ENCODE measurements at regions not wholly inside any gene's neighbourhood (a gene's known extent, or its start where the extent isn't known, plus 50 kb on each side); places are given as distances from the start of the nearest gene placed in this dataset.

DNA sequence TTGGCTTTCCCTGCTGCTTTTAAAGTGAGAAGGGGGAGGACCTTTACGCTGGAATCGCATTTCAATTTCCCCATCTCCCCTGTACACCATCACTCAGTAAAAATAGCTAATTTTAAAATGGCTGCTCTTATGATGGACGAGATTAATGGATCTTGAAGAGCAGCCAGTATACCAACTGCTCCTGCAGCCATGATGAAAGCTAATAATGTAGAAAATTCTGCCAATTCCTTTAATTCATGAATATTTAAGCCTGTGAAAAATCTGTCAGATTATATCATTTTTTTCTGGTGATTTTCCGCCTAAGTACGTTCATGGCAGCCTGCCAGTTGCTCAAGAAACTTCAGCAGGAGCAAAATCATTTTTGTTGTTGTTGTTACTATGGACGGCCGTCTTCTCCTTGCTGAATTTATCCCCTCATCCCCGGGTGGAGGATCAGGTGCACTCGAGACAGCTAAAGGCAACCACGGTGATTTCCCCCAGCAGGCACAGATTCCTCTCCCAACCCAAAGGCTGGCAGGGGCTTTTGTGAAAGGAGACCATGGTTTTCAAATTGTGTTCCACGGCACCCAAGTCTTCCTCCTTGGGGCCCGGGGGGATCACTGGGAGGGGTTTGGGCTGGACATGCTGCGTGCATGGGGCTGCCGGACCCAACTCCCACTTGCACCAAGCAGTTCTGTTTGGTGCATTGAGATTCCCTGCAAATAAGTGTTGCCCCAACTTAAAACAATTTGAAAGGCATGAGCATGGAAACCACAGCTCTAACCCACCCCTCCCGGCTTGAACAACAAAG is 289.6 kb downstream of the UACA start:
- DNase-seq (ENCODE audit: low spot score), result no peak

DNA sequence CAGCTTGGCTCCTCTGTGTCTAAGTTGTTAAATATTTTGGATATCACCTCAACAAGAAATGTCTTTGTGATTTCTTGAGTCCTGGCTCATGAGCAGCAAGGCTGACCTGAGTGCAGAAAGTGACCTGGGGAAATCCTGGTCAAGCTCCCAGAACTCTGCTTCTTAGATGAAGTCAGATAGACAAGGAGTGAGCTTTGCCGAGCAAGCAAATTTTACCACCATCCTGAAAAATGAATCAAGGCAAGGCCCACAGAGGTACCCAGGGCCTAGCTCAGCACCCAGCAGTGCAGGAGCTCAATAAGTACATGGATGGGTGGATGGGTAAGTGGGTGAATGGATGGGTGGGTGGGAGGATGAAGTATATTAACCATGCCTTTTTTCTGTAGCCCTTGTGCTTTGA is 291.8 kb downstream of the UACA start:
- no peak for DNase-seq (ENCODE audit: low spot score)

DNA sequence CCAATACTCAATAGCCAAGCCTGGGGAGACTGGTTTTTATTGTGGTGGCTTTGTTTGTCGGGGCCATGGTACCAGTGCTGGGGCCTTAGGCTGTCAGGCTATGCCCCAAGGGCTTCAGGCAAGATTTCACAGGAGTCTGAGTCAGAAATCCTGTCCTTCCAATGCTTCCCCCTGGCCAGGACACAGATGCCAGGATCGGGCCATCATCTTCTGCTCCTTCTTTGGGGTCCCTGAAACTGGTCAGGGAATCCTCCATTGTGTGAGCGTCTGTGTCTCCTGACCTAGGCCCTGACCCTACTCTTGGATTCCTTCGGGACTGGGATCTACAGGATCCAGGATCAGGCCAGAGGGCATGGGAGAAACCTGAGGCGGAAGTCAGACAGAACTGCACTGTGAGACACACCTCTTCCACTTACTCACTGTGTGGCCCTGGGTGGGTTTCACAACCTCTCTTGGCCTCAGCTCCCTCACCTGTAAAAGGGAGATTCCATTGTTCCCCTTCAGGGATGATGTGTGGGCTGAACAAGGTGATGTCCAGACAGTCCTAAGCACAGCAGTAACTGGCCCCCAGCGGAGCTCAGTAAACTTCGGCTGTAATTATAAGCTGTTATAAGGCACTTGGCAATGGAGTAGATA is 292.7 kb downstream of the UACA start:
- no peak for DNase-seq (ENCODE audit: low spot score)

GRCh38 chr15:70469651-70470555 is 293.5 kb downstream of the UACA start:
- no peak for DNase-seq (ENCODE audit: low spot score)

DNA sequence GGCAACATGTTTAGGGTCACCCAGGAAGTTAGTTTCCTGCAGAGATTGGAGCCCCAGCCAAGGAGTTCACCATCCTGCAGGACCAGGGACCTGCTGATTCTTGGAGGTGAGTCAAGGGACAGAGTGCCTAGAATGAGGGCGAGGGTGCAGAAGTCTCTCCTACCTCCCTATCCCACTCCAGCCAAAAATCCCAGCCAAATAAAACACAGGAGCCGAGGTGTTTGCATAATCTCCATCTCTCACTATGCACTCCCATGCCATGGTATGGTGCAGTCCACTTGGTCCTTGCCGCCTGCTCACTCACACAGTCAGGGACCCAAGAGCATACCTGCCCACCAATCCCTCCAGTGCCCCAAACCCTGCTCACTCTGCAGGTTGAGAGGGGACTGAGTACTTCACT is 294.2 kb downstream of the UACA start:
- no peak for DNase-seq (ENCODE audit: low spot score)

DNA sequence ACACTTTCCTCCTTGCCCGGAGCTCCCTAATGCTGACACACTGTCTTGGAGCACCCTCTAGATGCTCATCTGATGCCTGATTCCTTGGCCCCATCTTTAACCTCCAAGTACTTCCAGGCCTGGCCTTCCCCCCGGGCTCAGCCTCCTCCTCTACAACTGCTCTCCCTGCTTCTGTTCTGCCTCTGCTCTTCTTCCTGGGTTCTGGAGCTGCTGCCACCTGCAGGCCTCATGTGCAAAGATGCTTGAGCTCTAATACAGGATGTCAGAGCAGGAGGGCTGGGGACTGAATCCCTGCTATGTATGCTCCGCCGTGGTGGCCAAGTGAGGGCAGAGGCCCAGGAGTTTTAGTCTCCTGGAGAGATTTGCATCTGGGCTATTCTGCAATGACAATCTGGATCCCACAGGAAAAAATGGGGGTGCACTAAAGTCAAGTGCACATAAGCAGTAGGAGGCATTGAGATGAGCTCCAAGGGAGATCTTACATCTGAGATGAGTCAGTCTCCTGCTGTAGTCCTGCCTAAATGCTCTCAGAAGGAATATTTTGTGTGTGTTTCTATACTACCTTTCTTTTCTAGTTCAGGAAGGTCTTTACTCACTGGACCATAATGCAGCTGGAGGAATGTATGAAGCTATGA is 296.3 kb downstream of the UACA start:
- DNase-seq (ENCODE audit: low spot score), result peak; percentile 42

GRCh38 chr15:70466305-70466704 is 297.1 kb downstream of the UACA start:
- no peak for DNase-seq (ENCODE audit: low spot score)

DNA sequence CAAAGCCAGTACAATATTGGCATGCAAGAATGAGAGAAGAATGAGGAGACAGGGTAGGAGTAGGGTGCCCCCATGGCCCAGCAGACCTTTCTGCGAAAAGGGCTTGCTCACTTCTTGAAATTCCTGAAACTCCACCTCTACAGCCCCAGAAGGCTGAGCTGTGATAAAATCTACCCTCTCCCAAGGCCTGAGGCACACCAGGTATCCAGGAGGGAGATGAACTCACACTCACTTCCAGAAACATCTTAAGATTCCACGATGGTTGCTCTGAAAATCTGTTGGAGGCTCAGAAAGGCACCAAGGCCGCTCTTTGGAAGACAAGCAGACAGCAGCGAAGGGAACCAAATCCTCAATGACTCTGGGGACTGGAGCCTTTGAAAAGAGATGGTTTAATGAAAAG is 297.5 kb downstream of the UACA start:
- no peak for DNase-seq (ENCODE audit: low spot score)

- no peak for DNase-seq (ENCODE audit: low spot score)
Observed at GRCh38 chr15:70463453-70463834, 299.9 kb downstream of the UACA start.

GRCh38 chr15:70461992-70462391 is 301.4 kb downstream of the UACA start:
- no peak for DNase-seq (ENCODE audit: low spot score)

DNA sequence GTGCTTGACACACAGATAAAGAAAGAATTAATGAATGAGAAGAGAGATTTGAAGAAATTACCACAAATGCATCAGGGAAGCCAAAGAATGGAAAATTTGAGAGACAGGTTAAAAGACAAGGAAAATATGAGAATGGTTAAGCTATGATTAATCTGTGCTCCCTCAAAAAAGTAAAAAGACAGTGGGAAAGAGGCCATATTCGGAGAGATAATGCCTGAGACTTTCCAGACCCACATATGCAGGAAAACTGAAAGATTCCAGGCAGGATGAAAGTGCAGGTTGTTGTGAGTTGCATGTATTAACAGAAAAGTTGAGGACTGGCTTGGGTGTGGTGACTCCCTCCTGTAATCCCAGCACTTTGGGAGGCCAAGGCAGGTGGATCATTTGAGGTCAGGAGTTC is 302.3 kb downstream of the UACA start:
- no peak for DNase-seq (ENCODE audit: low spot score)

DNA sequence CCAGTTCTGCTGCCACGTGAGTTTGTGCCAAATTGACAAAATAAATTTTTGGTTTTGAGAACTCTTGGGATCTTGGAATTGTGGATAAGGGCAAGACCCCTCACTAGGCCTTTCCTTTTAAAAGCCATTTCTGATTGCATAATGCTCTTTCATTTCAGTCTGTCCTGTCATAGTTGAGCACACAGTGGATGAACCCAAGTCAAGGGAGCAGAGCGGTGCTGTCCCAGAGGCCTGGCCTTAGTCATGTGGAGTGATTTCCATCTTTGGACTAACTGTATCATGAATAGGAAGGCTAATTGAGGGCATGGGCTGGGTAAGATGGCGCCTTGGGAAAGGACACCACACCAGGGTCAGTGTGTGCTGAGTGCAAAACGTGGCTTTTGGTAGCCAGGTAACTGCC is 304.0 kb downstream of the UACA start:
- DNase-seq (ENCODE audit: low spot score), result no peak

GRCh38 chr15:70453766-70454165 is 309.6 kb downstream of the UACA start:
- no peak for DNase-seq (ENCODE audit: low spot score)

GRCh38 chr15:70453238-70453637 is 310.1 kb downstream of the UACA start:
- no peak for DNase-seq (ENCODE audit: low spot score)

DNA sequence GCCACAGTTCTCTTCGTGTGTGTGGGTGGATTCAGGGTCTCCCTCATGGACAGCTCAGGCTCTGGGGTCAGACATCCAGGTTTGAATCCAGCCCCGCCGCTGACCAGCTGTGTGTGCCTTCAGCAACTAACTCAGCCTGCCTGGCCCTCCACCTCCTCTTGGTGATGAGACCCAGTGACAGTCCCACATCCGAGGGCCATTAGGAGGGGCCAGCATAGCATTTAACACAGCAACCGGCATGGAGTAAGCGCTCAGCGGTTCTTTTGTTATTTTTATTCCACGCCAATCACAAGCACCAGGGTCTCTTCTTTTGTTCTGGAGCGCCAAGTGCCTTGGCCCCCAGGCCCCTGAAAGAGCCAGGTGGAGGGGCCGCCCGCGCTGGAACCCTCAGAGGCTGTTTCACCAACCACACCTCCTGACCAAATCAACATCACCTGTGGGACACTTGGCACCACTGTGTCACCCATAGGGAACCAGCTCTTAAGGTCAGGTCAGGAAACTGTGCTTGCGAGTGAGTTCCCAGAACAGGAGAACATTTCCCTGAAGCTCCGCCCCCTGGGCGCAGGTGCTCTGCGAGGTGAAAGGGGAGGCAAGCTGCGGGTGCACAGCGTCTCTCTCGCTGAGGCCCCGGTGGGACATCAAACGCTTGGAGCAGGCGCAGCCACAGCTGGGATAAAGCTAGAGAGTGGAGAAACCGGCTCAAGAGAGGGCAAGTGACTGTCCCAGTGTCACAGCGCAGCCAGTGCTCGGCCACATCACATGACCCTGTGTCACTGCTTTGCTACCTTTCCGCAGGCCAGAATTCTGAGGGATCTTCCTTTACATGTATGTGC is 311.3 kb downstream of the UACA start:
- no peak for DNase-seq (ENCODE audit: low spot score)

GRCh38 chr15:70450142-70450443 is 313.3 kb downstream of the UACA start:
- DNase-seq (ENCODE audit: low spot score), result no peak

DNA sequence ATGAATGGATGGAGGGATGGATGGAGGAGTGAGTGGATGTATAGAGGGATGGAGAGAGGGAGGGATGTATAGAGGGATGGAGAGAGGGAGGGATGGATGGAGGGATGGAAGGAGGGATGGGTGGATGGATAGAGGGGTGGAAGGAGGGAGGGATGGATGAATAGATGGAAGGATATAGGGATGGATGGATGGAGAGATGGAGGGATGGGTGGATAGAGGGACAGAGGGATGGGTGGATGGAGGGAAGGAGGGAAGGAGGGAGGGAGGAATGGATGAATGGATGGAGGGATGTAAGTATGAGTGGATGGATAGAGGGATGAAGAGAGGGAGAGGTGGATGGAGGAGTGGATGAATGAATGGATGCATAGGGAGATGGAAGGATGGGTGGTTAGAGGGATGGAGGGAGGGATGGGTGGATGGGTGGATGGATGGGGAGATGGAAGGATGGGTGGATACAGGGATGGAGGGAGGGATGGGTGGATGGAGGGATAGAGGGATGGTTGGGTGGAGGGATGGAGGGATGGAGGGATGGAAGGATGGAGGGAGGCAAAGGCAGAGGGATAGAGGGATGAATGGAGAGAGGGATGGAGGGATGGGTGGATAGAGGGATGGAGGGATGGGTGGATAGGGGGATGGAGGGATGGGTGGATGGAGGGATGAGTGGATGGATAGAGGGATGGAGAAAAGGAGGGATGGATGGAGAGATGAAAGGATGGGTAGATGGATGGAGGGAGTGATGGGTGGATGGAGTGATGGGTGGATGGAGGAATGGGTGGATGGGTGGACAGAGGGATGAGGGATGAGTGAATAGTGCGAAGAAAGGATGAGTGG is 313.8 kb downstream of the UACA start:
- DNase-seq (ENCODE audit: low spot score), result no peak

- no peak for DNase-seq (ENCODE audit: low spot score)
Observed at GRCh38 chr15:70447928-70448698, 315.2 kb downstream of the UACA start.

GRCh38 chr15:70447521-70447920 is 315.8 kb downstream of the UACA start:
- no peak for DNase-seq (ENCODE audit: low spot score)

DNA sequence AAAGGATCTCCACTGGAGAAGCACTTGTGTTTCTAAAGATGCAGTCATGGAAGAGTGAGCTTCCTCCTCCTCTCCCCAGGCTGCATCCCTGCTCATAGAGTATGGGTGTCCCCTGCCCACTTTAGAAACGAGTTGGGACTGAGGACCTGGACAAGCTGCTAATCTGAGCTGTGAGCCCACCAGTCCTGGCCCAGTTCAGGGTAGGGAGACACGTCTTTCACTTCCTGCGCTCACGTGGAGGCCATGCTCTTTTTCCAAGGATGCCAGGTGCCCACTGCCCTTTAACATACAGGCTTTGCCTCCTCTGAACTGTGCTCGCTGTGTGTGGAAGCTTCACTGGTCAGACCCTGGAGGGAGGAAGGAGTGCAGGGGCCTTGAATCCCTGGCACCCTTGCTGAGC is 316.3 kb downstream of the UACA start:
- no peak for DNase-seq (ENCODE audit: low spot score)
